ENCODE measurements at regions not wholly inside any gene's neighbourhood (a gene's known extent, or its start where the extent isn't known, plus 50 kb on each side); places are given as distances from the start of the nearest gene placed in this dataset.
"Not testable (repeated sequence)": the region's sequence is repeated elsewhere in the genome, so short reads cannot be mapped to it uniquely, and the experiment has no call there.

DNA sequence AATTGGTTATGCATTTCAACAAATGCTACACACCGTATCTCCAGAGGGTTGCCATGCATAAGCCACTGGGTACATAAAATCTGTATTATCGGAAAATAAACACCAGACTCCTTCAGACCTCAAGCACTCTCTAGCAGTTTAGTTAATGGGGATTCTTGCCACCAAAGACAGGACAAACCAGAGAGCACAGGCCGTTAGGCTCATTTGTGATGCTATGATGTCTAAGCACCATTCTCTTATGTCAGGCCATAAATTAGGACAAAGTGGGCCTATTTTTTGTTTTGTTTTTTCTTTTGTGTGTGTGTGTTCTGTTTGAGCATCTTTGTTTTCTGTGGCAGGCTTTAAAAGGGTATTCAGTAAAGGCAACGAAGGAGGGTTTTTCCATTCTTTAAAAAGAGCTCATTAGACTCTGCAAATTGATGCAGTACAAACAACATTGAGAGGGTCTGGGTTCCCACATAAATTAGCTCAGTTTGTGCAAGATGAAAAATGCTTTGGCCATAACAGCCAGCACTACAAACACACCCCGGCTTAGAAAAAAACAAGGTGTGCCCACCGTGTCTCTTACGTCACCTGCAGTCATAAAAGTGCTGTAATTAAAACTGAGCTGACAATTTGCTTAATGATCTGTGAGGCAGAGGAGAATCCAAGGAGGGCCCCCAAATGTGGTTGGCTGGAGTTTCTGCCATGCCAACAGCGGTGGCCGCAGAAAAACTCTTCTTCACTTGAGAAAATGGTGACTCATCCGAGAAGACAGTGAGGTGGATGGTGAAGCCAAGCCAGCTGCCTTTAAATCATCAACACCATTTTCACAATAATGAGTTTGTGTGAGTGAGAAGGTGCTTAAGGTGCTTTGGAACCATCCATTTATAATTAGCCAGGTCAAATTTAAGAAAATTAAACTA is 297.9 kb downstream of the GATA3 start:
- DNase-seq = no peak

DNA sequence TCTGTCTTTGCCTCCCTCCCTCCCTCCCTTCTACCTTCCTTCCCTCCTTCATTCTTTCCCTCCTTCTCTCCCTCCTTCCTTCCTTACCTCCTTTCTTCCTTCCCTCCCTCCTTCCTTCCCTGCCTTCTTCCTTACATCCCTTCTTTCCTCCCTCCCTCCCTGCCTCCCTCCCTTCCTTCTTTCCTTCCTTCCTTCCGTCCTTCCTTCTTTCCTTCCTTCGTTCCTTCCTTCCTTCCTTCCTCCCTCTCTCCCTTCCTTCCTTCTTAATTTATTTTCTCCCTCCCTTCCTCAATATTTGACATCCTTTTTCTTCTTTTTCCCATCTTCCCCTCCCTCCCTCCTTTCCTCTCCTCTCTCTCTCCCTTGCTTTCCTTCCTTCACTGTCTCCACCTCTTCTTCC is 301.8 kb downstream of the GATA3 start:
- no peak for DNase-seq

DNA sequence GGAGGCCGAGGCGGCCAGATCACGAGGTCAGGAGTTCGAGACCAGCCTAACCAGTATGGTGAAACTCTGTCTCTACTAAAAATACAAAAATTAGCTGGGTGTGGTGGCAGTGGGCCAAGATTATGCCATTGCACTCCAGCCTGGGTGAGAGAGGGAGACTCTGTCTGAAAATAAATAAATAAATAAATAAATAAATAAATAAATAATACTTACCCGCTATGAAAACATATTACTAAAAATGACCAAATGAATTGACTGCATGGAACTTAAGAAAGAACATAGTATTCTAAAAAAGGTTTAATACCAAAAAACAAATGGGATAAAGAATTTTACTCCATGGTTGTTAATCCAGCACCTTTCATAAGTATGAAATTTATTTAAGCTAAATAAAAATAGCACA is 305.0 kb downstream of the GATA3 start:
- DNase-seq = no peak

DNA sequence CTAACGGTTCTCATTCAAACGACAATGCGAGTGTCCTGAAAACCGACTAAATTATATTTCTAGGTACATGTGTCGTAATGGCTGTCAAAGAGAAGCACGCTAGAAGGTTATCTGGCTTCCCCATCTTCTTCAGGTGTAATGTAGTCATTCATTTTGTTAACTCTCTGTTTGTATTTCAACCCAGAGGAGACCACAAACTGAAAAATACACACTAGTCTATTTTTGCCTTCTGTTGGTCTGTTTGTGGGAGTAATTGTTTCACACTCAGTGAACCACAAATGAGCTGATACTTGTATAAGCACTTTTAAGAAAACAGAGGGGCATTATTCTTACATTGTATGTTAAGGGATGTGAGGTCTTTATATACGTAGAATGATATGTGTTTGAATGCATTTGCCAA is 305.9 kb downstream of the GATA3 start:
- no peak for DNase-seq

DNA sequence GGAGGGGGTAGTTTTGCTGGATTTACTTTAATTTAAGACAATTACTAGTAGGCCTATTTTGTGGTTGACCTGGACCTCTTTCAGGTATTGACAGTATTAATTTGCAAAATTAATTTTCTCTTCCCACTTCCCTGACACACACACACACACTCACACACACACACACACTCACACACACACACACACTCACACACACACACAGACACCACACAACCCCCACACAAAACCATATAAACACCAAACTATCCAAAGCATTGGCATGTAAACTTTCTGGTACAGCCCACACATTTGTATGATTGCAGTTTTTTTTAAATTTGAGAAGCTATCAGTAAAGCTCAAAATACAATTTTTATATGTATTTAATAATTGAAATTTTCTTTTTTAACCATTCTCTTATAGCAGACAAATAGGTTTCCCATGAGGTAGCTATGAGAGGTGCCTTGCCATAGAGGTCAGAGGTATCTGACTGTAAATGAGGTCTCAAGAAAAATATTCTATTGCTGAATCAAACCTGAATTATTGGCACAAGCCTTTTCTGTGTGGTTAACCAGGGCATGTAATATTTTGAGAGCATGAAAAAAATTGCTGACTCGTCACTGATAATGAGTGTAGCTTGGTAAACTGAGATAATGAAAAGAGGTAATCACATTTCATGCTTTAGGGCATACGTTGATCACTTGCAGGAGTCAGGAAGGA is 306.5 kb downstream of the GATA3 start:
- DNase-seq = no peak

DNA sequence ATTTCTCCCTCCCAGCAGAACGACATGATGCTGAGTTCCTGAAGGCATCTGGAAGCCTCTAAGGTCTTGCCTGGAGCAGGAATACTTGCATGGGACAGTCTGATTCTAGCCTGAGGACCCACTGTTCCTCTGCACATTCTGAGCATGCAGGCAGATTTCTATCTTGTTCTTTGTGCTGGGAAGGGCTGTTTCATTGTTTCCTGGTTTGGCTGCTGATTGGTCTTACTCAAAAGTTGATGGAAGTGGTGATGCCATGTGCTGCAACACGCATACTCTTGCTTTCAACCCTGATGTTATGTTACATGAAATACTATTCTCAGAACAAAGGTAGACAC is 307.0 kb downstream of the GATA3 start:
- DNase-seq = no peak

DNA sequence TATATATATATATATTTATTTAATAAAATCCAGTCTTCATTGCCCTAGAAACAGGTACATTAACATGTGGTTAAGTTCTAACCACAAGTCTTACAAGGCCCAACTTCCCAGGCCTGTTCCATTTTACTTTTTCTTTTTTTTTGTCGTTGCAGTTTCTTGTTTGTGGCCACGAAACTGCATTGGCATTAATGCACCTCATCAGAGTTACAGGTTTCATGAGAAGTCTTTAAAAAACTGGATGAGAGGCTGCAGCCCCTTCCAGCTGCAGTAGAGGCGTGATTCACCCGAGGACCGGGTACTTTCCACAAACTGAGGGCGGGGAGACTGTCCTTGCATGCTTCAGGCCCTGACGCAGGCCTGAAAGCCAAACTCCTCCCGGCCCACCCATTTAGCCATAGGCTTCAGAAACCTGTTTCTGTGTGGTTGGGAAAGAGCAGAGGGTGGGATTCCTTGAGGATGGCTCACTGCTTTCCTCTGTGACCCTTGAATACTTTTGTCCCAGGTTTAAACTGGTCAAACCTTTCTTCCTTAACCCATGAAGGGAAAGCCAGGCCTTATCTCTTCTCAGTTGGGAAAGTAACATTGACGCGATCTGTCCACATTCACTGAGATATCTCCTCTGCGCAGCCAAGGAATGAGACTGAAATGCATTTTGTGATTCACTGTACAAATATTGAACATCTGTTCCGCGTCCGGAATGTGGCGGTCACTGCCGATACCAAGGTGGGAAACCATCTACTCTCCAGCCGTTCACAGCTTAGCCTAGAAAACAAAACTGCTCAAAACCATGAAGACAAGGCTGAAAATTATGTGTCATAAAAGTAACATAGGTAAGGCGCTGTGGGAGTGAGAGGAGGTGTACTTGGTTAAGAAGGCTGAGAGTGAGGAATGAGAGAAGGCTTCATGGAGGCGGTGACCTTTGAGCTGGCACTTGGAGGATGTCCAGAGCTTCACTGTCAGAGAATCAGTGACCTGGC is 311.7 kb downstream of the GATA3 start:
- peak; percentile 45 to 57 for DNase-seq

DNA sequence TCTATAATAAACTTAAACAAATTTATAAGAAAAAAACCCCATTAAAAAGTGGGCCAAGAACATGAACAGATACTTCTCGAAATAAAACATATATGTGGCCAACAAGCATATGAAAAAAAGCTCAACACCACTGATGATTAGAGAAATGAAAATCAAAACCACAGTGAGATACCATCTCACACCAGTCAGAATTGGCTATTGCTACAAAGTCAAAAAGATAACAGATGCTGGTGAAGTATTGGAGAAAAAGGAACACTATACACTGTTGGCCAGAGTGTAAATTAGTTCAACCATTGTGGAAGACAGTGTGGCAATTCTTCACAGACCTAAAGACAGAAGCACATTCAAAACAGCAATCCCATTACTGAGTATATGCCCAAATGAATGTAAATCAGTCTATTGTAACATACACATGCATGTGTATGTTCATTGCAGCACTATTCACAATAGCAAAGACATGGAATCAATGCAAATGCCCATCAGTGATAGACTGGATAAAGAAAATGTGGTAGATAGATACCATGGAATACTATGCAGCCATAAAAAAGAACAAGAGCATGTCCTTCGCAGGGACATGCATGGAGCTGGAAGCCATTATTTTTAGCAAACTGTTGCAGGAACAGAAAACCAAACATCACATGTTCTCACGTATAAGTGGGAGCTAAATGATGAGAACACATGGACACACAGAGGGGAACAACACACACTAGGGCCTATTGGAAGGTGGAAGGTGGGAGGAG is 313.4 kb downstream of the GATA3 start:
- DNase-seq = not testable (repeated sequence)

DNA sequence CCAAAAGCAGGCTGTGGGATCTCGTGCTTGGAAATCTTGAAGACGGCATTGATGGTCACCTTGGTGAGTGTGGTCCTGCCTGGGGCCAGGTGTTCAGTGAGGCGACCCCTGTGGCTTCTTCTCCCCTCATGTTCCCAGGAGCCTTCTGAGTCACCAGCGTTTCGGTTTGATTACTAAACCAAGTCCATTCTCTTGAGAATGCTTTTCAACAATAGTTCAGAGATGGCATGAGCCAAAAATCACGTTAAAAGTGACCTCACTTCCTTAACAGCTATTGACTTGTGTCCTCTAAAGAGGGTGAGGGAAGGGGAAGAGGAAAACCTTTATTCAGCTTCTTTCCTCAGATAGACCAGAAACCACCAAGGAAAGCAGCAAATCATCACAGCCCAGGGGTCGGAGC is 315.2 kb downstream of the GATA3 start:
- no peak for DNase-seq

DNA sequence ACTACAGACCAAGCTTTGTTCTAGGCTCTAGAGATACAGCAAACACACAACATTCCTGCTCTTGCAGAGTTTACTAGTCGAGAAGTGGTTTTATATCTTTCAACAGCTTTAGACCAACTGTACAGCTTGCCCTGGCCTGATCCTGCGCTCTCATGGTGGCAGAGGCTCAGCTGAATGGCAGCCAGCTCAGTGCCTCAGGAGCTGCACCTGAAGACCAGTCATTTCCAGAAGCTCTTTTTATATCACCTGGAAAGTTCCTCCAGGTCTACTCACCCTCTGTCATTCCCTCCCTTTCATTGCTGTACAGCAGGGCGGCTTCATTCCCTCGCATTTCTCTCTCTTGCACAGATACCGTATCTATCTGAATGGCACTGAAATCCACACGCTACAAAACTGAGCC is 319.8 kb downstream of the GATA3 start:
- DNase-seq = no peak

DNA sequence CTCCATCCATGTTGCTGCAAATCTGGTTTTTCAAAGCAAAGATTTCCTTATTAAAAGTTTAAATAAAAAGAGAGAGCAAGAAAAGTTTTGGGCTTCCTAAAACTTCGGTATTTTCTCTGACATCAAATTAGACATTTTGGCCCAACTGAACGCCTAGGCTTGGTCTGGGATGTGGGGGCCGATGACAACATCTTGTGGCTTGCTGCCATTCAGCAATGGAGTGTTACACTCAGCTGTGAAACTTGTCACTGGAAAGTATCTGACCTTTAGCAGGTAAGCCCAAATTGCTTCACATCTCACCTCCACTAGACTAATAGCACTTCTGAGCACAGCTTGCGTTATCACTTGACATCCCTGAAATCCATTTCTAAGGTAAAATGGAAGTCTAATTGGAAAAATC is 320.6 kb downstream of the GATA3 start:
- DNase-seq = no peak

DNA sequence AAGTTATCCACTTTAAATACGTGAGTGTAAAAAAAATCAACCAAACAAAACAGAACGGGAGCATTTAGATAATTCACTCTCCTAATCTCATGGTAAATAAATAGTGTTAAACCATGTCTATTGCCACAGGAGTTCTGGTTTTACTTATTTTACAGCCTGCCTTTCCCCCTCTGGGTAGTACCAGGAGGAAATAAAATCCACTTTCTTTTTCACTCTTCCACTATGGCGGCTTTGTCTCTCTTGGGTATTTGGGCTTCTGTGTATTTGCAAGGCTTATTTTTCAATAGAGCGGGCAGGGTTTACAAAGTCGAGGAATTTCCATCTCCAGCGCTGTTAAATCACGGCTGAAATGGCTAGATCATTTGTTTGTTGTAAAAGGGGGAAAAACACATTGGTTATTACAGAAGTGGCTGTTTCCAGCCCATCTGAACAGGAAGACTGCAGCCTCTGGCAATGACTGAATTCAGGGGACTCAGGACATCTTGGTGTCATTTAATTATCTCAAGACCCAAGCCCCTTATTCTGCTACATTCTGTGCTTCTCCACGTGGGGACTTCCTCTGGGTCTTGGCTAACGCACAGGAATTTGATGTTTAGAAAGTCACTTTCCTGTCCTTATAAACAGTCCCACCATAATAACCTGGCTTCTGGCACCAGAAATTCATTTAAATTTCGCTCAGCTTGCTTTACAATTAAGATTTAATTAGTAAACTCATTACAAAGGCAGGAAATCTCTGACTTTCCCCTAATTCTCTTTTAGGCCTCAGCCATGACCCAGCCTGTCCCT is 323.9 kb downstream of the GATA3 start:
- DNase-seq = no peak

DNA sequence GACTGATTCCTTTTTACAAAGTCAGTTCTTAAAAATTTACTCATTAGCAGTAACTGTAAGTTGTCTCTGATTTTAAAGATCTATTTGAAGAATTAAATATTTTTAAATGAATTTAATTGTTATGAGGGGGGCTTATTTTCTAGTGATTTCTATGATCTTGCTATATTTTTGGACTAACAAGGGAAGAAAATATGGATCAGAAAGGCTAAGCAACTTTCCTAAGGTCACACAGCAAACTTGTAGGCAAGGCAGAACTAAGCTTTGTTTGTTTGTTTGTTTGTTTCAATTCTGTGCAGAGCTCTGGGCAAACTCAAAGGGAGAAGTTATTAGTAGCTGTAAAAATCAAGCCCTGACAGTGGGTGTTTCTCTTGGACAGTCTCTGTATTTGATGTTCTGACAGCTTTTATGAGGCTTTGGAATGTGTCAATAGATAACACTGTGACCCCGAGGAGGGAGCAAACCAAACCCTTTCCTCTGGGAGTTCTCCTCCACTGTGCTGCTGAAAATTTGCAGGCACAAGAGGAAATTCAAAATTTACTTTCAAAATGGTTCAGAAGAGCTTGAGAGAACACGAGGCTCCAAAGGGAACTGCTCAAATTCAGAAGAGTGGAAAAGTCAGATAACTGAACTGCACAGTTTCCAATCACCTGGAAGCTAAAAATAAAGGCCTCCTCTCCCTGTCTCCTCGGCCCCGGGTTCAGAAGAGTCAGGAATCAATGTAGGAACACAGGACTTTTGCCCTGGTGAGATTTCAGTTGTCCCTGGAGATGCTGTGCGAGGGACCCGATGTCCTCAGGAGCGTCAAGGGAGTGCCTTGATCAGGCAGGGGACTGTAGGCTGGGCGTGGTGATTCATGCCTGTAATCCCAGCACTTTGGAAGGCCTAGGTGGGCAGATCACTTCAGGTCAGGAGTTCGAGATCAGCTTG is 325.7 kb downstream of the GATA3 start:
- DNase-seq = no peak

DNA sequence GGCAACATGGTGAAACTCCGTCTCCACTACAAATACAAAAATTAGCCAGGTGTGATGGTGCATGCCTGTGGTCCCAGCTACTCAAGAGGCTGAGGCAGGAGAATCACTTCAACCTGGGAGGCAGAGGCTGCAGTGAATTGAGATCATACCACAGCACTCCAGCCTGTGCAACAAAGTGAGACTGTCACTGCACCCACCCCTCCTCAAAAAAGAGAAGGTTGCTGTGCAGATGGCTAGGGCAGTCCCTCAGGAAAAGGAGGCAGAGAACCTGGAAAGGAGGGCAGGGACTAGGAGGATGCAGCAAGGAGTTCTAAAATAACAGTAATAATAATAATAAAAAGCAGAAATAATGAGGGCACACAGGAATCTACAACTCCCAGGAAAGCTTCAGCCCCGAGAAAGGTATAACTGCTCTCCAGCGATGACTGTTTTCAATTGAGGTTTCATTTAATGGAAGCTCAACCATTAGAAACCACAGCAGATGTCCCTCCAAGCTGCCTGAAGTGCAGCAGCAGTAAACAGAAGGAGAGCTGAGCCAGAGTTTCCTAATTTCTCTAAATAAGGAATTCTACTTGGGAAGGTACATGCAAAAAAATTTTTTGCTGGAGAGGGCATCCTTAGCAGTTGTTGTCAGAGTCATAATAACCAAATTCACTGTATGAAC is 326.5 kb downstream of the GATA3 start:
- no peak for DNase-seq

DNA sequence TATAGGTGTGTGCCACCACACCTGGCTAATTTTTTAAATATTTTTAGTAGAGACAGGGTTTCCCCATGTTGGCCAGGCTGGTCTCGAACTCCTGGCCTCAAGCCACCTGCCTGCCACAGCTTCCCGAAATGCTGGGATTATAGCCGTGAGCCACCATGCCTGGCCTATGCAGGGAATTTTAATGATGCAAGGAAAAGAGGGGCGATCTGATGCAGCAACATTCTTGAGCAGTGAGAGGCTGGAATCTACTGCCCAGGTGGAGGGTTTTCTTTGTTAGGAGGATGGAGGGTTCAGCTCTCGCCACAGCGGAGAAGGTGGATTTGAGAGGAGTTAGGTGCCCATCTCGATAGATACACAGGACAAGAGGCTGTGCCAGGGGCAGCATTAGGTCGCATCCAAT is 332.3 kb downstream of the GATA3 start:
- no peak for DNase-seq

DNA sequence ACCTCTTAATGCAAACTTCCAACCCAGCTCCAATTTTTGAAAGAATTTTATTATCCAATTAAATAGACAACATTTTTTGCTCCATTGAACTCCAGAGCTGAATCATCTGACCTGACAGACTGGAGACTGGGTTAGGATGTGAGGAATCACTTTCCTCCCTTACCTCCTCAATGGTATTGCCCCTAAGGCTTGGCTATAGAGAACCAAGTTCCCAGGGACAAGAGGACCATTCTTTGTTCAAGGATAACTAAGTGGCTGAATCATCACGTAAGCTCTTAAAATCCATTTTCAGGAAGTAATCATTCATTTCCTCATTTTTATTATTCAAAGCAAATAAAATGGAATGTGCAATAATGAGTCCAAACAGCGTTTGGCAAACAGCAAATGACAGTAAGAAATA is 335.1 kb downstream of the GATA3 start:
- no peak for DNase-seq

DNA sequence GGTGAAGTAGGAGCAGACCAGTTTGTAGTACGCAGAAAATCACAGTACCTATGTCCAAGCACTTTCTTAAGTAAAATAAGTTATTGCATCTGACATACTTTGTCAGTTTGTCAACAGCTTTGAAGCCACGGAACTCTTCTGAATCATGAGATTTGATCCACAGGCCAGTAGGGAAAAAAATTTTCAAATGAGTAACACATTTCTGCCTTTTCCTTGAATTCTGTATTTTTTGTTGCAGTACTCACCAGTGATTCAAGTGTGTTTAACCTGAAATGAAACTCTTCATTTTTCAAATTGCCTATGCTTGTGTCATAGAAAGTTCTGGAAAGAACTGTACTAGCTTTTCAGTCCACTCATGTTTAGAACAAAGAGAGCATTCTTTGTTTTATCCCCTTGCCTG is 337.7 kb downstream of the GATA3 start:
- DNase-seq = no peak

DNA sequence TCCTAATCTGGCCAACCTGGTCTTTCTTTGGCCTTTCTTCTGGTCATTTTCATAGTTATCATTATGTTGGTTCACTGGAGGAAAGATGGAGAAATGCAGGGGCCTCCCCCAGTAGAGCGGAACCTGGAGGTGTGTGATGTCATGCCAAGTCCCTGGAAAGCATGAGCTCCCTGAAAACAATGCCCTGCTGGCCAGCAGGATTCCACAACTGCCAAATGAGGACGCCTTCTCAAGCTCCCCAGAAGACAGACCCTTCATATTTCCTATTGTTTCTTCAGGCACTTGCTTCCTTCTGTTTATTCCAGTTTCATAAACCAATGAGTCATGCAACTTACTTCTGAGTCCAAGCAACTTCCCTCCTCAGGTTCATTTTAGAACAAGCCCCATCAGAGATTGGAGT is 339.0 kb downstream of the GATA3 start:
- no peak for DNase-seq

DNA sequence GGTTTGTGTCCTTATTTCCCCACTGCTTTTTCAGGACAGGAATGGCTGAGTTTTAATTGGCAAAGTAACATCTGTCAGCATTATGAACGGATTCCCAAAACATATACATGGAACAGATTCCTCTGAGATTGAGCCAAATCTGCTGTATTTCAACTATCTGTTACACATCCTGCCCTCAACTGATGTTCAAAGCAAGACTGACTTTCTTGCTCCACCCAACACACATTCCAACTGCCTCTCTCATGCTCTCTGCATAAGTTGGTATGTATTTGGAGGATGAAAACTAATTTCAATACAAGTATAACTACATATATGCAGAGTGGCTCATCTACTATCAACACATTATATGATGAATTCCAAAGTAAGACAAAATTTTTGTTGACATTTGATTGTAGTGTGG is 342.2 kb downstream of the GATA3 start:
- DNase-seq = no peak

DNA sequence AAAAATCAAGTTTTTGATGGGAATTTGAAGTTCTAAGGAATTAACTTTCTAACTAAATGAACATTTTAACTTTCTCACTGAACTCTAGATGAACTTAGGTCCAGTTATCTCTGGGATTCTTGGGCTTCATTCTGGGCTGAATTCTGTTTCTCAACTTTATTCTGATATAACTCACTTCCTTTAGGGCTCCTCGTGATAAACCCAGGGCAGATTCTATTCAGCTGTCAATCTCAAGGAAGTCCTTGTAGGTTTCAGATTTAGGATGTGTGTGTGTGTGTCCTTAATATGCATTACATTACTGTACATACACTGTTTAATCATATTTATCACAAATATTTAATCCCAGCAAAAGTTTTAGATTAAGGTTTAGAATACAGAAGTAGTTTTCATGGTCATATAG is 344.3 kb downstream of the GATA3 start:
- DNase-seq = no peak

Data from activated CD4-positive, alpha-beta T cell treated with anti-CD3 and anti-CD28 coated beads, Interleukin-2, amount 50 U/mL, for 4 hours (primary cell).